Middle frontal gyrus (tissue), 1 donor: ENCODE measurements at regions not wholly inside any gene's neighbourhood (a gene's known extent, or its start where the extent isn't known, plus 50 kb on each side); places are given as distances from the start of the nearest gene placed in this dataset.

Experiments
- DNase-seq: peaks from one replicate; pipeline ENCODE4 v3.0.0-alpha.2; 2015; ENCODE audit warnings: low spot score; ENCODE audit errors: extremely low spot score

DNA sequence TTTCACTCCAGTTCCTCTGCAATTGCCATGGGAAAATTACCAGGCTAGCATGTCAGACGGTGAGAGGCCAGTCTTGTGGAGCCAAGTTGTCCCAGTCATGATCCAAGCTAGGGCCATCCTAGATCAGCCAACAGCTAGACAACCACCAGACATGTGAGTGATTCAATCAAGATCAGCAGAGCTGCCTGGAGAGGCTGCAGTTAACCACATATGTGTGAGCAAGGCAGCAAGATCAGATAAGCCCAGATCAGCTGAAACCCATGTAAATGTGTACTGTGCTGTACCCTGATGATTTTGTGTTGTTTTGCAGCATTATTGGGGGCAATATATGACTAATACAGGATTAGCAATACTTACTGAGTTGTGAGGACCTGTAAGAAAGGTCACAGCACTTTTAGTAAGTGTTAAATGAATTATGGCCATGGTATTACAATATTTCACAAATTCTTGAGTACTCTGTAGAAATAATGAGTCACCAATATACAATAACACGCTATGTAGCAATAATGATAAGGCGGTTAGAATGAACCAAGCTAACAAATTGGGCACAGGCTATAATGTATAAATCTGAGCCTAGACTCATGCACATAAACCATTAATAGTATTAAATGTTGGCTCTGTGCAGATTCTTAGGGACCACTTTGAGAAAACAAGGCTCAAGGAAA is 91.4 kb downstream of the SUDS3 start:
- DNase-seq: no peak

DNA sequence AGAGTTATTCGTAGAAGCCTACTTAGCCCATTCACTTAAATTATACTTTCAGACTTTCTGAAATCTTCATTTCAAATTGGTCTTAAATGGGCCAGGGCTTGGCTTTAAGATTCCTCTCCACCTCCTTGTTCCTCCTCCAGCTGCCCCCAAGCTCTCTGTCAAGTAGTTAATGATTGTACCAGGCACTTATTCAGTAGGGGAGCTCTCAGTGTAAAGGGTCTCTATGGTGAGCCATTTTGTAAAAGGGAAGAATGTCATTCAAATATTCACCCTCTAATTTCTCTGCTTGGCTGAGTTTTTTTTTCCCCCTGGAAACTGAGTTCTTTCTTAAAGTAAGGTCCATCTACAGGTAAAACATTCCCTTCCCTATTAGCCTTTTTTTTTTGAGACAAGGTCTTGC is 96.6 kb downstream of the SUDS3 start:
- no peak for DNase-seq

DNA sequence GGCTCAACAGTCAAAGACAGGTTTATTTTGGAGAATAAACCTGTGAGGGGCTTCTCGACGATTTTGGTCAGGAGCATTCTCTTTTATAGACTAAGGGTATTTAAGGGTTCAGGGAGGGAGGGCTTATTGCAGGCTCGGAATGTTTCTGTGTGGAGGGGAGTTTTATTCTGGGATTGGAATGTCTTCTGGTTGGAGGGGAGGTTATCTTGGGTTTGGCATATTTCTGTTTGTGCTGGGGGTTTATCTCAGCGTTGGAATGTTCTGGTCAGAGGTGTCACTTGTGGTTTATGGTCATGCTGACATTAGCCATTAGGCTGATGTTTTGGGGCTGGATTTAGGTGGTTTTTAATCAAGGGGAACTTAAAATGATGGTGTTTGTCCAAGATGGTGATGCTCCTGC is 103.9 kb downstream of the SUDS3 start:
- no peak for DNase-seq

DNA sequence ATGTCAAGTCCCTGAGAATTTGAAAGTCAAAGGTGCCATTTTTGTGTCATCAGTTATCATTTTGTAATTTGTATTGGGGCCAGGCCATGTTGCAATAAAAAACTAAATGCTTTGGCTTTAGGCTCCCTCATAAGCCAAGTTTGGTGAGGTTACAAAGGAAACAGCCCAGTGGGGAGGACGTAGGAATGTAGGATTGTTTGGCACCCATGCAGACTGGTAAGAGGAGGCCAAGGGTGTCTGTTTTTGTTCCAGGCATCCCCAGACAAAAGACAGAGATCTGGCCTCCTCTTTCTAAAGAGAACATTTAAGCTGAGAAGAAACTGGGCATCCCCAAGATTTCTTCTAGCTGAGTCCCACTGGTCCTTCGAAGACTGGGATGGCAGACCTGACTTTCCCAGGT is 111.7 kb downstream of the SUDS3 start:
- DNase-seq: no peak

DNA sequence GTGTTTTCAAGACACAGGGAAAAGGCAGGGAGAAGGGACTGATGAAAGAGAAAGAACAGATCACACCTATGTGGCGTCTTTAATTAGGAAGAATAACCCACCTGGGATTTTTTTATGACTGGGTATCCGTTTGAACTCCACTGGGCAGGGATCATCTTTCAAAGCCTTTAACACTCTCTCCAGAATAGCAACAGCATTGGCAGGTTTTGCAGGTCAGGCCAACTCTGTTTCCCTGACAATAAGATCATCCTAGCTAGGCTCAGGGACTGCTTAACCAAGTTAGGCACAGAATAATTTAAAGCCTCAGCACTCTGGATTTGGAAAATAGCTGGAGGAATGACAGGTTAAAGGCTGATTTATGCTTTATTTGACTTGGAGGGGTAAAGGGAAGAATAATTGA is 117.6 kb downstream of the SUDS3 start:
- no peak for DNase-seq

DNA sequence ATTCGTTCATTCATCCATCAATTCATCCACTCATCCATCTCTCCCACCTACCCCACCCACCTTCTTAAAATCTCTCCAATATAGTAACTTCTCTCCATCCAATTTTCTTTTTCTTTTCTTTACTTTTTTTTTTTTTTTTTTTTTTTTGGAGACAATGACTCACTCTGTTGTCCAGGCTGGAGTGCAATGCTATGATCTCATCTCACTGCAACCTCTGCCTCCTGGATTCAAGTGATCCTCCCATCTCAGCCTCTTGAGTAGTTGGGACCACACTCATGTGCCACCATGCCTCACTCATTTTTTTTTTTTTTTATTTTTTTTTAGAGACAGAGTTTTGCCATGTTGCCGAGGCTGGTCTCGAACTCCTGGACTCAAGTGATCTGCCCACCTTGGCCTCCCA is 118.4 kb downstream of the SUDS3 start:
- no peak for DNase-seq

DNA sequence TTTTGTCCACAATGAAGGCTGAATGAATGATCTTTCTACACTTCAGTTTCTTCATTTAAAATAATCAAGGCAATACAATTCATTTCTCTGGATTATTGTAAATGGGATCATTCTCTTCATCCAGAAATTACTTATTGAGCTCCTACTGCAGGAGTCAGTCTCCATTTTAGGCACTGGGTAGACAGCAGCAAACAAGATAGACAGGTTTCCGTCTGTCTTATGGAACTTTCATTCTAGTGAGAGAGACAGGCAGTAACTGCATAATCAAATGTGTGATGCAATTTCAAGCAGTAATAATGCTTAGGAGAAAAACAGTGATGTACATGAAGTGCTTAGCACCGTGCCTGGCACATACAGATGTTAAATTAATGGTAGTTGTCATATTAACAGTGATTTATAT is 118.9 kb downstream of the SUDS3 start:
- no peak for DNase-seq

DNA sequence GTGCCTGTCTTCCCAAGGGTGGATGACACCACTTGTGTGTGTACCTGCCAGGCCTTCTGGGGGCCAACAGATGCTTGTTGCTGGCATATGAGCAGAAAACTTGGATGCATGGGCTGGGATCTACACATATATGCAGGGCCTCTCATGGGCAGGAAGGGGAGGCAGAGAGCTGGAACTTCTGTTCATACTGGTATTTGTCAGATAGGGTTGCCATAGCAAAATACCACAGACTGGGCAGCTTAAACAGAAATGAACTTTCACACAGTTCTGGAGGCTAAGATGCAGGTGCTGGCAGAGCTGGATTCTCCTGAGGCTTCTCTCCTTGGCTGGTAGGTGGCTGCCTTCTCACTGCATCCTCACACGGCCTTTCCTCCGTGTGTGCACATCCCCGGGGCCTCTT is 121.8 kb downstream of the SUDS3 start:
- DNase-seq: no peak

DNA sequence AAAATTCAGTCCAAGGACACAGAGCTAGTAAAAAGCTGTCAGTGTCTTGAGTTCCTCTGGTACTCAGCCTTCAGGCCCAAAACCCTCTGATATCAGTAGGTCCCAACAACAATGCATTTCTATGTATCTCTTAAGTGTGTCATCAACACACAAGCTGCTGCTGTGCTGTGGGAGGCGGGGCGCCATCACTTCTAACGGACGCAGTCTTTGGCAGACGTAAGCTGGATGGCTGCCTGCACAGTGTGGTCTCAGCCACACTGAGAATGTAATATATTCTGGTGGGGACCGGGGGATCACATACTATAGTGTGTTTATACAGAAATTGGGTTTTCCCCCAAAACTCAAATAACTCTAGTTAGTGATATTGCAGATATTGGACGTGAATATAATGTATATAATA is 123.9 kb downstream of the SUDS3 start:
- no peak for DNase-seq

DNA sequence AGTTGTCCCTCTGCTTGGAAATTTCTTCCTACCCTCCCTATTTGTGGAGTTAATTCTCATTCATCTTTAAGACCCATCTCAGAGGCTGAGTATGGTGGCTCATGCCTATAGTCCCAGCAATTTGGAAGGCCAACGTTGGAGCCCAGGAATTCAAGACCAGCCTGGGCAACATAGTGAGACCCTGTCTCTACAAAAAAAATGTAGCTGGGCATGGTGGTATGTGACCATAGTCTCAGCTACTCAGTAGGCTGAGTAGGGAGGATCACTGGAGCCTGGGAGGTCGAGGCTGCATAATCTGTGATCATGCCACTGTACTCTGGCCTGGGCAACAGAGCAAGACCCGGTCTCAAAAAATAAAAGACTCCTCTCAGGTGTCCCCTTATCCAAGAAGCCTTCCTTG is 125.1 kb downstream of the SUDS3 start:
- no peak for DNase-seq

DNA sequence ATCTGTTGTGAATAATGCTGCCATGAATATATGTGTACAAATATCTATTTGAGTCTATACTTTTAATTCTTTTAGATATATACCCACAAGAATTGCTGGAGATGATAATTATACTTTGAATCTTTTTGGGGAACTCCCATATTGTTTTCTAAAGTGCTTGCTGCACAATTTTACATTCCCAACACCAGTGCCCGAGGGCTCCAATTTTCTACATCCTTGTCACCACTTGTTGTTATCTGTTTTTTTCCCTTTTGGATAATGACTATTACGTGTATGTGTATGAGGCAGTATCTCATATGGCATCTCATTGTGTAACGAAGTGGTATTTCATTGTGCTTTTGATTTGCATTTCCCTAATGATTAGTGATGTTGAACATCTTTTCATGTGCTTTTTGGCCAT is 127.1 kb downstream of the SUDS3 start:
- no peak for DNase-seq

DNA sequence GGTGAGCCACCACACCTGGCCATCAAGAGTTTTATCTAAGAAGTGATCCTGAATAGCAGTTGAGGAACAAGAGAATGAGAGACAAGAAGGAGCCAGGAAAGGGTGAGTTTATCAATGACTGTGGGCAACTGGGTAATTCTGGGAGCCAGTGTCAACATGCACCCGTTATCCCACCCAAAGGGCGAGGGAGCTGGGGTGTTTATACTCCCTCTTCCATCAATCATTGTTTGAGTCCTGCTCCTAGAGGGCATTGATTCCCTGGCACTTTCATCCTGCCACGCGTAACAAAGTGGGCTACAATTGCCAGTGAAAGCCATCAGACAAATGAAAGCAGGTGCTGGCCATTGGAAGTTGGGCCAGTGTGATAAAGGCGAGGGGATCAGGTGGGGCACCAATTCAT is 136.3 kb downstream of the SUDS3 start:
- DNase-seq: no peak

DNA sequence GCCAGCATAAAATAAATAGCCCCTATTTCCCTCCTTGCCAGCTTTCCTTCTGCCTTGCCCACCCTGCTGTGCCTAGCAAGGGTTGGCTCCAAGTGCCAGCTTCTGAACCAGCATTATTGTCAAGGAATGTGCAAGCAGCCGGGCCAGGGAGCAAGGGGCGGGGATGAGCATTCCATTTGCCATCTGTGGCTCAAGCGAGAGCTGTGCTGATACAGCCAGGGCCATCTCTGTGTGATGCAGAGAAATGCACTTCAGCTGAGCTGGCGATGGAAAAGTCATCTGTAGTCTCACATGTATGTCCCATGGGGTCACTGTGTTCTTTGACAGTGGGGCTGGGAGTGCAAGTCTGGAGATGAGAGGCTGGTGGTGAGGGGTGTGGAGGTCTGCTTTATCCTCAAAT is 137.3 kb downstream of the SUDS3 start:
- no peak for DNase-seq

DNA sequence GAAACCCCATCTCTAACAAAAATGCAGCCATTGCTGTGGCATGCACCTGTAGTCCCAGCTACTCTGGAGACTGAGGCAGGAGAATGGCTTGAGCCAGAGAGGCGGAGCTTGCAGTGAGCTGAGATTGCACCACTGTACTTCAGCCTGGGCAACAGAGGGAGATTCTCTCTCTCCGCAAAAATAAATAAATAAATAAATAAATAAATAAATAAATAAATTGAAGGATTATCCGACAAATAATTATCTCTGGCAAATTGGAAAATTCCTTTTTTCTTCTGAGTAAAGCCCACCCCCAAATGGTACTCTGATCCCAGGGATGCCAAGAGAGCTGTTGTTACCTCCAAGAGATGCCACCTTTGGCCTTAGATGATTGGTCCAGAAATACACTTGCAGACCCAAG is 137.9 kb downstream of the SUDS3 start:
- no peak for DNase-seq

DNA sequence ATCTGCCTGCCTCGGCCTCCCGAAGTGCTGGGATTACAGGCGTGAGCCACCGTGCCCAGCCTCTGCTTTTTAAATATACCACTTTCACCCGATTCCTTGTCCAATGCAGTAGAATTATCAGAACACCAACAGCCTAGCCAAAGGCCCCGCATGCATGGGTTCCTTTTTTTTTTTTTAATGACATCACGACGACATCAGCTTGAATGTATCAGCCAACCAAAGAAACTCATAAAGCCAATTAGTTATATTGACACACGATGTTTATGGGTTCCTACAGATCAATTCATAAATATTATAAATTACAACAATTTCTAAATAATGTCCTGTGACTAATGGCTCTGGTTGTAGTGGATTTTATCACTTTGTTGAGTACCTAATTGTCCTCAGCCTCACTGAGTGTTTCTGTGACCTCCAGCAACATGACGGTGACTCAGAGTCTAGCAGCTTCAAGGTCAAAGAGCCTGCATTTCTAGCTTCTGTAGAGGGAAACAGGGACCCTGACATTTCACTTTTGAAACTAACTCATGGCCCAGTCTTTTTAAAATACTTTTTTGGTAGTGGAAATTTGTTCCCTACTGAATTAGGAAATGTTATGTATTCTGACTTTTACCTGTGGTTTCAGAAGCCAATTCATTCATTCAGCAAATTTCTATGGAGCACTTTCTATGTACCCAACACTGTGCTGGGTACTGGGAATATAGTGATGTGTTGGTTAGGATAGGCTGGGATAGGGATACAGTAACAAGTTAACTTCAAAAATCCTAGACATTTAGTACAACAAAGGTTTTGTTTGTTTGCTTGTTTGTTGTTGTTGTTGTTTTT is 144.1 kb downstream of the SUDS3 start:
- no peak for DNase-seq

DNA sequence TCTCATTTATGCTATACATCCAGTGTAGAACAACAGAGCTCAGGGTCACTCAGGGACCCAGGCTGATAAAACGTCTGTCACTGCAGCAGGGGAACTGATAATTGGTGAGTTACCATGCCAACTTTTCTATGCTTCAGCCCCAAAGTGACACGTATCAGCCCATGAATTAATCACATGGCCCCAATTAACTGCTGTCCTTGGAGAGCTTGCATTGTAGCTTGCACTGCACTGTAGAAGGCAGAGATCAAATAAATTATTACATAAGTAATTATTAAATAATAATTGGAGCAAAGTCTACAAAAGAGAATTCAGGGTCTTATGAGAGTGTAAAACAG is 144.6 kb downstream of the SUDS3 start:
- no peak for DNase-seq

DNA sequence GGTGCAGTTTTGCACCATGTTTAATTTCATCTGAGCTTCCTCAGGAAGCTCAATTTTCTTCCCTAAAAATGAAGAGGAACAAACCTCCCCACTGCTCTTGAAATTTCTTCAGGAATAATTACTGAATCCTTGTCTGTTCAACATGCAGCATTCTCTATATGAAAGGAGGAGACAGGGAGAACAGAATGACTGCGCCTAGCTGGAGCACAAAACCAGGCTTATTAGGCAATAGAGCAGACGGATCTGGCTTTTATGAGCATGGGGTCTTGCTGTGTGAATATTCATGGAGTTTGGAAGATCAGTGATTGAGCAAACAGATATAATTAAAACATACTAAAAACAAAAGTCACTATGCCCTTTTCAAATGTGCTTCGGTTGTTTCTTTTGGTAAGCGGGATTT is 148.1 kb downstream of the SUDS3 start:
- no peak for DNase-seq

DNA sequence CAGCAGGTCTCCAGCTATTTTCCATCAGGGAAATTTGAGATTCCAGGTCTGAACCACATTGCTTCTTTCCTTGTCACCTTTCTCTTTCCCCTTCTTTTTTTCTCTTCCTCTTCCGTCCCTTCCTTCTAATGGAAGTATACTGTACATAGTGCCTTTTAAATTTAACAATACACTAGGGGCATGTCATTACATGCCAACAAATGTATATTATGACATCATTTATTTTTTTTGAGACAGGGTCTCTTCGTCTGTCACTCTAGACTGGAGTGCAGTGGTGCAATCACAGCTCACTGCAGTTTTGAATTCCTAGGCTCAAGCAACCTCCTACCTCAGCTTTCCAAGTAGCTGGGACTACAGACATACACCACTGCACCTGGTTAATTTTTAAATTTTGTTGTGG is 148.9 kb downstream of the SUDS3 start:
- DNase-seq: no peak

DNA sequence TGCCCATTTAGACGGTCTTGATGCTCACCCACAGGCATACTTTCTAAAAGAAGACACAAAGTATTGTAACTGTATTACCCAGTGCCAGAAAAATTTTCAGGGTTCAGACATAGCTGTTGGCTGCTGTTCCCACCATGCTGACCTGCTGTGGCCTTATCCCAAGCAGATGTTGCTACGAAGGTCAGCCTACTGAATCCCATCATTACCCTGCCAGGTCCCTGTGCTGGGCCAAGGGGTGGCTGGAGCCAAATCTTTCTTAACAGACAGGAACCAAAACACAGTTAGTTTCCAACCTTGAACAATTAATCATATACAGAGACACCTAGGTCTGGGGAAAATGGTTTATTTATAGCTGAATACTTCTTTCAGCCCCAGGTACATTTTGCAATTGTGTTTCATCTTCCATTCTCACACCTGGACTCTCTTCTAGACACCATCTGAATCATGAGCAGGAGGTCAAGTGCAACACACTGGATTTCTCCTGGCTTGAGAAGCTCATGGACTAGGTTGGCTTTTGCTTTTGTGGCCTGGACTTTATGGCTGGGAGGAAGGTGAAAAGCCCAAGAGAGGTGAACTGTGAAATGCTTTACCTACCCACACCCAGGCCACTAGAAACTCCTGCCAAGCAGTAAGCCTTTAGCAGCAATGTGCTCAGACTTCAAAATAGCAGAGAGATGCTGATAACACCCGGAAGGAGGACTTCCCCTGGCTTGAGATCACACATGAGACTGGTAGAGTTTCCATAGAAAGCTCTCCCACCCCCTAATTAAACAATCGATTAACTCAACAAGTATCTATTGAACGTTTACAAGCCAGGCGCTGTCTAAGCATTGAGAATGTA is 150.1 kb downstream of the SUDS3 start:
- DNase-seq: no peak

DNA sequence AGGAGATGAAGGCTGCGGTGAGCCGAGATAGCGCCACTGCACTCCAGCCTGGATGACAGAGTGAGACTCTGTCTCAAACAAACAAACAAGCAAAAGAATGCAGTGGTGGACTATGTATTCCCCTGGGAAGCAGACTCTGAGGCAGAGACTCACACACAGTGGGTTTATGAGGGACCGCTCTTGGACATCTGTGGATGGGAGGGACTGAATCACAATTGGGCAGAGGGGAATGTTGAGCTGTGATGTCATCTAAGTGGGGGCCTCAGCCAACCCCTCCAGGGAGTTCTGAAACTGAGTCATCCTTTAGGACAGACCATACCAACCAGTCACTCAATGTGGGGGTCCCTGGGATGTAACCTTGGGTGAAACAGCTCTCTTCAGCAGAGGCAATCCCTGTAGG is 151.0 kb downstream of the SUDS3 start:
- no peak for DNase-seq

DNA sequence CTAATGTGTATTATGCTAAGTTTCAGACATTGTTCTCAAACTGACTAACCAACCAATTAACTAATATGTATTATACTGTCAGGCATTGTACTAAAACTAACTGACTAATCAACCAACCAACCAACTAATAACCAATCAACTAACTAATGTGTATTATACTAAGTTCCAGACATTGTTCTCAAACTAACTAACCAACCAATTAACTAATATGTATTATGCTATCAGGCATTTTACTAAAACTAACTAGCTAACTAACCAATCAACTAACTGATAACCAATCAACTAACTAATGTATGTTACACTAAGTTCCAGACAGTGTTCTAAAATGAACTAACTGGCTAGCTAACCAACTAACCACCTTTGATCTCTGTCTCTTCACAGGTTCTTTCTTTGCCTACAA is 152.3 kb downstream of the SUDS3 start:
- DNase-seq: no peak

DNA sequence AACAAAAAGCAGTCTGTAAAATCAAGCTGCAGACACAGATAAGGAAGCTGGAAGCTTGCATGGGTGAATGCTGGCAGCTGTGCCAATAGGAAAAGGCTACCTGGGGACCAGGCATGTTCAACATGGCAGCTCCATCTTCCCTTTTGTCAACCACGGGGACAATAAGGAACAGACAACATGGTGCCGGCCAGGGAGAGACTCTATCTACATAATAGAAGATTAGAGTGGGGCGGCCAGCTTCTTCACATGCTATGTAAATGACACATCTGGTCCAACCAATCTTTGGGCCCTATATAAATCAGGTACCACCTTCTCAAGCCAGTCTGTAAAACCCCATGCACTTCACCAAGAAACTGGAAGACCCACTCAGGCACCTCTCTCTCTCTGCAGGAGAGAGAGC is 157.6 kb downstream of the SUDS3 start:
- no peak for DNase-seq
